Liver (tissue), 3 donors: ENCODE measurements at regions not wholly inside any gene's neighbourhood (a gene's known extent, or its start where the extent isn't known, plus 50 kb on each side); places are given as distances from the start of the nearest gene placed in this dataset.

Experiments used
- EGR1 ChIP-seq, 2 donors: IDR thresholded peaks; 2 replicates each; pipeline ENCODE4 v1.6.1; 2016 to 2018; ENCODE audit warnings: antibody characterized with exemption in 2 of 2, low read depth in 2 of 2
- FOXA1 ChIP-seq: IDR thresholded peaks from 2 replicates; pipeline ENCODE4 v1.6.1; 2016; ENCODE audit warnings: antibody characterized with exemption
- FOXA2 ChIP-seq: IDR thresholded peaks from 2 replicates; pipeline ENCODE4 v1.6.1; 2016; ENCODE audit warnings: antibody characterized with exemption
- JUND ChIP-seq, 2 donors: IDR thresholded peaks; 2 replicates each; pipeline ENCODE4 v1.6.1; 2016; ENCODE audit warnings: antibody characterized with exemption in 2 of 2
- MAX ChIP-seq: IDR thresholded peaks from 2 replicates; pipeline ENCODE4 v1.6.1; 2016; ENCODE audit warnings: antibody characterized with exemption
- NR2F2 ChIP-seq: IDR thresholded peaks from 2 replicates; pipeline ENCODE4 v1.6.1; 2016; ENCODE audit warnings: antibody characterized with exemption
- RAD21 ChIP-seq, 2 donors: IDR thresholded peaks; 2 replicates each; pipeline ENCODE4 v1.6.1; 2016; ENCODE audit warnings: antibody characterized with exemption in 2 of 2, mild to moderate bottlenecking in 2 of 2
- REST ChIP-seq: IDR thresholded peaks from 2 replicates; pipeline ENCODE4 v1.6.1; 2016; ENCODE audit warnings: antibody characterized with exemption, mild to moderate bottlenecking
- SP1 ChIP-seq: IDR thresholded peaks from 2 replicates; pipeline ENCODE4 v1.6.1; 2018; ENCODE audit warnings: antibody characterized with exemption, mild to moderate bottlenecking
- TAF1 ChIP-seq: conservative IDR thresholded peaks from 2 replicates; pipeline ENCODE4 v1.6.1; 2016; ENCODE audit warnings: antibody characterized with exemption, mild to moderate bottlenecking
- YY1 ChIP-seq: IDR thresholded peaks from 2 replicates; pipeline ENCODE4 v1.6.1; 2016; ENCODE audit warnings: antibody characterized with exemption, mild to moderate bottlenecking
- ZBTB33 ChIP-seq: IDR thresholded peaks from 2 replicates; pipeline ENCODE4 v1.6.1; 2016; ENCODE audit warnings: antibody characterized with exemption
- TF ChIP-seq, protein P1 (sequence below): fragments of 150-350 bp; IDR thresholded peaks from 2 replicates; pipeline ENCODE4 v1.5.1; 2017; ENCODE audit warnings: improper control_type of control experiment, low read depth, low read length; ENCODE audit not compliant: missing input control
- TF ChIP-seq, protein P2 (sequence below): IDR thresholded peaks from 2 replicates; pipeline ENCODE4 v1.6.1; 2016; ENCODE audit warnings: antibody characterized with exemption
- donor health status: healthy.
- donor health status: healthy.

DNA sequence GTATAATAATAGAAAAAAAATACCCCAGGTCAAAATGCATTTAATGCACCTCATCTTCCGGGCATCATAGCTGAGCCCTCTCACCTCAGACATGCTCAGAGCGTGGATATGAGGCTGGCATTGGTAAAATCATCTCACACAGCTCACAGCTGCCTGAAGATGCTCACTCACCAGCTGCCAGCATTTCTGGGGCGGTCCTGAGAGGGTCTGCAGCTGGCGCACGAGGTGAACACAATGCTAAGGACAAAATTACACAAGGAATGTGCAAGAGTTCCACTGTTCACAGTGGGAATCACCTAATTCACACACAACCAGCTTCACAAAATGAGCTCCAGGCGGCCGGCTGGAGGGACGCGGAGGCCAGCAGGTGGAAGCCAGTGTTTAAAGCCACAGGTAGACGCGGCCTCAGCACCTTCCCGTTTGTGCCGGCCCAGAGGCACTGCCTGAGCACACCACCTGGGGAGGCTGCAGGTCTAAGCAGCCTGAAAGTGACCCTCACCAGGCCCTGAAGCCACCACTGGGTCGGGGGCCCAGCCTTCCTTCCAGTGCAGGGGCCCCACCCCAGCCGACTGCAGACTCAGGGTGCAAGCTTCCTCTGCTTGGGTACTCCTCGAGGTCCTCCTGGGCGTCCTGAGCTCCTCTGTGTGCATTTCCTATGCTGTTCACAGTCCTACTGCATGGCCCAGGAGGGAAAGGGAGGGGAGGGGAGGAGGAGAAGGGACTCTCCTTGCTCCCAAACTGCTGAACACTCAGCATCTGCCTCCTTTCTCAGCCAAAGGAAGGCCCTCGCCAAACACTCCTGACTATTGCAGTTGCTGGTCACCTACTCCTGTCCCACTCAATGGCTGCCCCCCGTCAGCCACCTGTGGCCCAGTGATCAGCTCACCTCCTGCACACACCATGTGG is 61.2 kb upstream of the FAM20C start:
- TF ChIP-seq MAX (no peak), FOXA1 (no peak), JUND (IDR thresholded peaks at IDR 0.05) (no peak), RAD21 (IDR thresholded peaks at IDR 0.05) (no peak), FOXA2 (no peak), SP1 (no peak), NR2F2 (no peak), YY1 (no peak), TAF1 (no peak), REST (no peak), ZBTB33 (no peak), EGR1 (IDR thresholded peaks at IDR 0.05; ENCODE audit: low read depth in 2 of 2) (no peak)
- TF ChIP-seq, protein P1, sequence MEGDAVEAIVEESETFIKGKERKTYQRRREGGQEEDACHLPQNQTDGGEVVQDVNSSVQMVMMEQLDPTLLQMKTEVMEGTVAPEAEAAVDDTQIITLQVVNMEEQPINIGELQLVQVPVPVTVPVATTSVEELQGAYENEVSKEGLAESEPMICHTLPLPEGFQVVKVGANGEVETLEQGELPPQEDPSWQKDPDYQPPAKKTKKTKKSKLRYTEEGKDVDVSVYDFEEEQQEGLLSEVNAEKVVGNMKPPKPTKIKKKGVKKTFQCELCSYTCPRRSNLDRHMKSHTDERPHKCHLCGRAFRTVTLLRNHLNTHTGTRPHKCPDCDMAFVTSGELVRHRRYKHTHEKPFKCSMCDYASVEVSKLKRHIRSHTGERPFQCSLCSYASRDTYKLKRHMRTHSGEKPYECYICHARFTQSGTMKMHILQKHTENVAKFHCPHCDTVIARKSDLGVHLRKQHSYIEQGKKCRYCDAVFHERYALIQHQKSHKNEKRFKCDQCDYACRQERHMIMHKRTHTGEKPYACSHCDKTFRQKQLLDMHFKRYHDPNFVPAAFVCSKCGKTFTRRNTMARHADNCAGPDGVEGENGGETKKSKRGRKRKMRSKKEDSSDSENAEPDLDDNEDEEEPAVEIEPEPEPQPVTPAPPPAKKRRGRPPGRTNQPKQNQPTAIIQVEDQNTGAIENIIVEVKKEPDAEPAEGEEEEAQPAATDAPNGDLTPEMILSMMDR: no peak
- TF ChIP-seq, protein P2, sequence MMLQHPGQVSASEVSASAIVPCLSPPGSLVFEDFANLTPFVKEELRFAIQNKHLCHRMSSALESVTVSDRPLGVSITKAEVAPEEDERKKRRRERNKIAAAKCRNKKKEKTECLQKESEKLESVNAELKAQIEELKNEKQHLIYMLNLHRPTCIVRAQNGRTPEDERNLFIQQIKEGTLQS: no peak
